GM12892 (cell line): ENCODE measurements at regions not wholly inside any gene's neighbourhood (a gene's known extent, or its start where the extent isn't known, plus 50 kb on each side); places are given as distances from the start of the nearest gene placed in this dataset.

Experiments
- POLR2A ChIP-seq: IDR thresholded peaks from 2 replicates; pipeline ENCODE4 v1.6.1; 2011; ENCODE audit warnings: low read depth, low read length, control low read depth
- POLR2AphosphoS5 ChIP-seq: IDR thresholded peaks from 2 replicates; pipeline ENCODE4 v1.6.1; 2011; ENCODE audit warnings: low read depth, low read length, control low read depth

DNA sequence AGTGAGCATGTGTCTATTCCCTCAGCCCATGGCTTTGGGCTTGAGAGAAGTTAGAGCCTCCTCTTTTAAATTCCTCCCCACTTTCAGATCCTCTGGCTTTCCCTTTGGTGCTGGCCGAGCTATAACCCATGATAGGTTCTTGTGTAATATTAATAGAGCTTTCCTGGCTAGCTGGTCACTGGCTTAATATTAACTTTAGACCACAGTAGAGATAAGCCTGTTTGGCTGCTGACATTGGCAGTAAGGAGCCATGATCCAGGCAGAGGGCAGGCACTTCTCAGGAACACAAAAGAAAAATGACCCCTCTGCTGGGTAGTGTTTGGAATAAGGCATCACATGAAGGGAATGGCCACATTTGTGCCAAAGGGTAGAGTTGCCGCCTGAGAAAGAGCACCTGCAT, 65.4 kb upstream of the UMPS start:
- no peak for TF ChIP-seq POLR2A
- no peak for TF ChIP-seq POLR2AphosphoS5
